Lower lobe of right lung (tissue), 2 donors: ENCODE measurements at regions not wholly inside any gene's neighbourhood (a gene's known extent, or its start where the extent isn't known, plus 50 kb on each side); places are given as distances from the start of the nearest gene placed in this dataset.

ENCODE experiments used
- ATAC-seq, 2 donors: fragments of 200-7000 bp; cut with Tn5 transposase; one replicate each; pipeline ENCODE4 v1.9.1; 2020 to 2022; ENCODE audit warnings: mild to moderate bottlenecking in 2 of 2, moderate library complexity in 2 of 2
- DNase-seq: peaks from one replicate; pipeline ENCODE4 v3.0.0-alpha.2; 2020
- H3K27ac ChIP-seq: fragments of 200-600 bp; one replicate; pipeline ENCODE4 v1.8.0; 2022
- H3K27me3 ChIP-seq: fragments of 200-600 bp; one replicate; pipeline ENCODE4 v1.8.0; 2022; ENCODE audit warnings: low read depth
- H3K36me3 ChIP-seq: fragments of 200-600 bp; one replicate; pipeline ENCODE4 v1.8.0; 2022; ENCODE audit warnings: mild to moderate bottlenecking
- H3K4me1 ChIP-seq: fragments of 200-600 bp; one replicate; pipeline ENCODE4 v1.8.0; 2022
- H3K4me3 ChIP-seq: fragments of 200-600 bp; one replicate; pipeline ENCODE4 v1.8.0; 2022; ENCODE audit warnings: mild to moderate bottlenecking
- H3K9me3 ChIP-seq: fragments of 200-600 bp; one replicate; pipeline ENCODE4 v1.8.0; 2022
- intact Hi-C: fragments of 100-400 bp; cut with DNase I; formaldehyde crosslinking; loops from one replicate; pipeline ENCODE4 v1.11.0; 2022
- TF ChIP-seq, protein P1 (sequence below): fragments of 200-600 bp; IDR thresholded peaks from one replicate; pipeline ENCODE4 v1.8.0; 2022; ENCODE audit warnings: antibody characterized with exemption, mild to moderate bottlenecking
- donor health status: DM: no; HTN: yes; CAD: no; lungs with severe emphysema.

DNA sequence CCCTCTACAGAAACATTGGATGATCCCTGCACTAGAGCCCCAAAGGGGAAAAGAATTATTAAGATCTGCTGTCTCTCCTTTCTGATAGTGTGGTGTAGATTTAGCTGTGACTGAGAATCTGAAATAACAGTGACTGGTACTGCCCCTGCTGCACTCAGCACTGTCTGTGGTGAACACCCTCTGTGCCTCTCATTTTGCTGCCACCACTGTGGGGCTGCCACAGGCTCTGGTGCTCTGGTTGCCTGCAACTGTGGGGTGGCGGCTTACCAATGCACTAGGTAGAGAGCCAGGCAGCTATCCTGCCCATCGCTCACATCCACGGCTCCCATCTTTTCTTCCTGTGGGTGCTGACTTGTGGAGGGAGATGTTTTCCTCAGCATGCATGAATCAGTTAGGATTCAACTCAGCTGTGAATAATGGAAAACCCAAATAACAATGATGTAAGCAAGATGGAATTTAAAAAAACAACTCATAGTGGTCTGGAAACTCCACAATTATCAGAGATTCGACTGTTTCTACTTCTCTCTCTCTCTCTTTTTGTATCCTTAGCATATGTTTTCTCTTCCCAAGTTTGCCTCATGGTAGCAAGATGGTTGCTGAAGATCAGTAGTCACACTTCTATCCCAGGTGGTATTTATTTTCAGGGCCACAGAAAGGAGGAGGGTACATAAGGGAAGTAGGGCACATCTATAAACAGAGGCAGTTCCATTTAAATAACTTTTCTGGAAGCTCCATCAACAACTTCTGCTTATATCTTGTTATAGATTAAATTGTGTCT is 99.8 kb upstream of the DAP start:
- intact Hi-C loops: no loop called here
- Histone ChIP-seq H3K36me3 (no peaks in the 10 kb centered on the region), H3K27ac (no peak overlapping the region), H3K27me3 (peaks cover 16% of the 10 kb centered on the region), H3K4me3 (no peak overlapping the region), H3K9me3 (no peaks in the 10 kb centered on the region), H3K4me1 (no peaks in the 10 kb centered on the region)
- ATAC-seq (no peak), DNase-seq (no peak)
- TF ChIP-seq, protein P1, sequence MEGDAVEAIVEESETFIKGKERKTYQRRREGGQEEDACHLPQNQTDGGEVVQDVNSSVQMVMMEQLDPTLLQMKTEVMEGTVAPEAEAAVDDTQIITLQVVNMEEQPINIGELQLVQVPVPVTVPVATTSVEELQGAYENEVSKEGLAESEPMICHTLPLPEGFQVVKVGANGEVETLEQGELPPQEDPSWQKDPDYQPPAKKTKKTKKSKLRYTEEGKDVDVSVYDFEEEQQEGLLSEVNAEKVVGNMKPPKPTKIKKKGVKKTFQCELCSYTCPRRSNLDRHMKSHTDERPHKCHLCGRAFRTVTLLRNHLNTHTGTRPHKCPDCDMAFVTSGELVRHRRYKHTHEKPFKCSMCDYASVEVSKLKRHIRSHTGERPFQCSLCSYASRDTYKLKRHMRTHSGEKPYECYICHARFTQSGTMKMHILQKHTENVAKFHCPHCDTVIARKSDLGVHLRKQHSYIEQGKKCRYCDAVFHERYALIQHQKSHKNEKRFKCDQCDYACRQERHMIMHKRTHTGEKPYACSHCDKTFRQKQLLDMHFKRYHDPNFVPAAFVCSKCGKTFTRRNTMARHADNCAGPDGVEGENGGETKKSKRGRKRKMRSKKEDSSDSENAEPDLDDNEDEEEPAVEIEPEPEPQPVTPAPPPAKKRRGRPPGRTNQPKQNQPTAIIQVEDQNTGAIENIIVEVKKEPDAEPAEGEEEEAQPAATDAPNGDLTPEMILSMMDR: no peak

DNA sequence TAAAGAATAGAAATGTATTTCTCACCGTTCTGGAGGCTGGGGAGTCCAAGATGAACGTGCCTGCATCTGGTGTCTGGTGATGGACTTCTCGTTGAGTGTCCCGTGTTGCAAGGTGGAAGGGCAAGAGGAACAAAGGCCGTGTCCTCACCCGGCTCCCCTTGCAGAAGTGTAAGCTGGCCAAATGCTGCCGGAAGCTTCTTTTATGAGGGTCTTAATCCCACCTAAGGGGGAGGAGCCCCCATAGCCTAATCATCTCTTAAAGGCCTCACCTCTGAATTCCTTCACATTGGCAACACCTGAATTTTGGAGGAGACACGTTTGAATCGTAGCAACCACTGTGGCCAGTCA is 99.1 kb upstream of the DAP start:
- no peaks in the 10 kb centered on the region for H3K4me1 ChIP-seq
- H3K4me3 ChIP-seq: no peak overlapping the region
- DNase-seq (no peak), ATAC-seq (no peak)
- TF ChIP-seq, protein P1: no peak
- no peaks in the 10 kb centered on the region for H3K9me3 ChIP-seq
- H3K27me3 ChIP-seq: peaks cover 16% of the 10 kb centered on the region
- no peak overlapping the region for H3K27ac ChIP-seq
- H3K36me3 ChIP-seq: no peaks in the 10 kb centered on the region
- intact Hi-C loops: no loop called here

DNA sequence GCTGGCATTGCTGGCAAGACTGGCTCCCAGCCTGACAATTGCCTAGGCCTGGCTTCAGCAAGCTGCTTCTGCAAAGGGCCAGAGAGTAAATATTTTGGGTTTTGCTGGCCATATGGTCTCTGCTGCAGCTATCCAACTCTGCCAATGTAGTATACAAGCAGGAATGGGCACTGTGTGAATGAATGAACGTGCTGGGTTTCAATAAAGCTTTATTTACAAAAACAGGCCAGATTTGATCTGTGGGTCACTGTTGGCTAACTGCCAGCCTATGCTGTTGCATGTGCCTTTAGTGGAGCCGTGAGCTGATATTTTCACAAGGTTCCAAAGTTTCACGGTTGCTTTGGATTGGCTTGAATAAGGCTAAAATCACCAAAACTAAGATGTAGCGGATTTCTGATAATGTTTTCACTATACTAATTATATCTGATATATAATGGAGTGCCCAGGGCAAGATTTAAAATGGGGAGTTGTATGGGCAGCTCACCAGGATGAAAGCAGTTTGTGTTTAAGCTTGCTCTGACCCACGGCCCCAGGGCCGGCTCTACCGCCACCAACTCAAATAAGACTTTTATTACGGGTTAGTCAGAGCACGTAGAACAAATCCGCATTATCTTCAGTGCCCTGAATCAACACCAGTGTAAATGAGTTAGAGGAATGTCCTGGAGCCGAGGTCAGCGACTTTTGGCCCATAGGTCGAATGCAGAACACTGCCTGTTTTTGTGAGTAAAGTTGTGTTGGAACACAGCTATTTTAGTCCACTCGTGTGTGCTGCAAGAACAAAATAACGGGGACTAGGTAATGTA is 98.6 kb upstream of the DAP start:
- DNase-seq (no peak), ATAC-seq (no peak)
- TF ChIP-seq, protein P1: no peak
- Histone ChIP-seq H3K4me1 (peaks cover 5% of the 10 kb centered on the region), H3K27ac (no peak overlapping the region), H3K4me3 (no peak overlapping the region), H3K9me3 (no peaks in the 10 kb centered on the region), H3K36me3 (no peaks in the 10 kb centered on the region), H3K27me3 (peaks cover 16% of the 10 kb centered on the region)
- intact Hi-C loops: no loop called here

DNA sequence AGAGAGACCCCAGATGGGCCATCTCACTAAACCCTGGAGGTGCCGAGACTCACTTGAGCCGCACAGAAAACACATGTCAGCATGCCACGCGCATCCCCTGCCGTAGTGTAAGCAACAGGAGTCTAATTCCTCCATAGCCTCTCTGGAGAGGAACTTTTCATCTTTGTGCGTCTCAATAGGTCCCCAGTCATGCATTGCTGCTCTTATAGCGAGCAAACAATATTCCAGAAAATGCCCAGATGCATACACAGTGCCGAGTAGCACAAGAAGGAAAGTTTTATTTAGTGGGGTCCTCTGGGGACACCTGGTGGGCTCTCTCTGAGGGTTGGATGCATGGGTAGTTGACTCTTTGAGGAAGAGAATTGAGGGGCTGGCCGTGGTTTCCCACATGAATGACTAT is 97.9 kb upstream of the DAP start:
- intact Hi-C loops: no loop called here
- TF ChIP-seq, protein P1: no peak
- DNase-seq: no peak
- no peak overlapping the region for H3K4me3 ChIP-seq
- H3K4me1 ChIP-seq: peaks cover 11% of the 10 kb centered on the region
- H3K9me3 ChIP-seq: no peaks in the 10 kb centered on the region
- H3K36me3 ChIP-seq: no peaks in the 10 kb centered on the region
- H3K27ac ChIP-seq: no peak overlapping the region
- no peak for ATAC-seq
- H3K27me3 ChIP-seq: peaks cover 16% of the 10 kb centered on the region

DNA sequence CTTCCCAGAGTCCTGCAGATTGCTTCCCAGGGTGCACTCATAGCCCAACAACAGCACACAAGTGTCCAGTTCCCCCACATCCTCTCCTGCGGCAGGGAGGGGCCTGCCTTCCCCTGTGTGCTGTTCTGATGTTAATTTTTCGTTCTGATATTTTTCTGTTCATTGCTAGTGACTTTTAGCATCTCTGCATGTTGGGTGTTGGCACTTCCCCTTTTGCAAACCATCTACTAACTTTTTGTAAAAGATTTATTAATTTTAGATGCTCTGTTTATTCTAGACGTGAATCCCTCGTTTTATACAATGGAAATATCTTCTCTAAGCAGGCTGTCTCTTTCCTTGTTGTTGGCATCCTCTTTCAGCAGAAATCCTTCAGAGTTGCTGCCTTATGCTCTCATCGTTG is 97.3 kb upstream of the DAP start:
- H3K27me3 ChIP-seq: peaks cover 16% of the 10 kb centered on the region
- intact Hi-C loops: no loop called here

More for the DNA sequence above, 97.3 kb upstream of the DAP start:
- H3K36me3 ChIP-seq: no peaks in the 10 kb centered on the region
- ATAC-seq (no peak), DNase-seq (no peak)
- peaks cover 11% of the 10 kb centered on the region for H3K4me1 ChIP-seq
- H3K27ac ChIP-seq: no peak overlapping the region
- H3K9me3 ChIP-seq: no peaks in the 10 kb centered on the region
- TF ChIP-seq, protein P1: no peak
- no peak overlapping the region for H3K4me3 ChIP-seq
